GM19328 (cell line): ENCODE measurements at regions not wholly inside any gene's neighbourhood (a gene's known extent, or its start where the extent isn't known, plus 50 kb on each side); places are given as distances from the start of the nearest gene placed in this dataset.

Source experiments
- ATAC-seq: cut with Tn5 transposase; IDR thresholded peaks from one replicate; pipeline ENCODE4 v1.9.1; 2021; ENCODE audit warnings: mild to moderate bottlenecking, moderate library complexity; ENCODE audit not compliant: unreplicated experiment

- no peak for ATAC-seq
These were observed 212.5 kb downstream of the CSNK2A3 start for GRCh38 chr11:11140510-11140909.

DNA sequence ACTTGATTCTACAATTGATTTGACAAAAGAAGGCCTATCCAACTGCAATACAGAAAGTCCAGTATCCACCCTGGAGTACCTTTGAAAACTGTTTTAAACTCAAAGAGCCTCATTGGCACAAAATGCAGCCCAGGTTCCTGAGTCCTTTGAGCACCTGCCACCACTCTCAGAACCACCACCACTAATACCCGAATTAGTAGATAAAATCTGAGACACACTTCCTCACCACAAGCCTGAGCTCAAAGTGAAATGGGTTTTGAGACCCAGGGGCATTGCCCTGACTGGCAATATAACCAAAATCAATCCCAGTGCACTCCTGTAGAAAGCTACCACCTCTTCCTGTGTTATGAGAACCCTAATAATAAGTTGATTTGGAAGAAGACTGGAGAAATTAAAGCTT lies 215.7 kb downstream of the CSNK2A3 start:
- ATAC-seq, result no peak

DNA sequence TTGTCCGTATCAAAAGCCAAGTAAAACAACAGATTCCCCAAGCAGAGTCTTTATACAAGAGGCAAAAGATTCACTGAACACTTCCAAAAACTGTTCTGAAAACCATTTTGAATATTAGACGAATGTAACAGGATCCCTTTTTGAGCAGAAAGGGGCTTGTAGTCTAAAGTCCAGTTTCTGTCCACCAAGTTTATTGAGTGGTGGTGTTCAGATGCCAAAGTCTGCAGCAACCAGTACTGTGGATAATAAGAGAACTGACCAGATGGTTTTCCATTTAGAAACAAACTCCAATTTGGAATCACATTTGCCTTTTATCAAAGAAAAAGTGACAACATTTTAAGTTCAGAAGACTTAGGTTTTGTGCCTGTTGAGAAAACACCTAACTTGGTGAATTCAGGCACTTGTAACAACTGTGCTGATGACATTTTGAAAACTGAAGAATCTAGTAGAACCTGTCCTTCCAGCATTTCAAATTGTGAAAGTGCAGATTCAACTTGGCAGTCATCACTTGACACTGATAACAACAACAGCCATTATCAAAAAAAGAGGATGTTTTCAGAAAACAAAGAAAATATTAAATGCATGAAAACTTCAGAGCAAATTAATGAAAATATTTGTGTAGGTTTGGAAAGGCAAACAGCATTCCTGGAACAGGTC lies 217.1 kb downstream of the CSNK2A3 start:
- ATAC-seq, result no peak

DNA sequence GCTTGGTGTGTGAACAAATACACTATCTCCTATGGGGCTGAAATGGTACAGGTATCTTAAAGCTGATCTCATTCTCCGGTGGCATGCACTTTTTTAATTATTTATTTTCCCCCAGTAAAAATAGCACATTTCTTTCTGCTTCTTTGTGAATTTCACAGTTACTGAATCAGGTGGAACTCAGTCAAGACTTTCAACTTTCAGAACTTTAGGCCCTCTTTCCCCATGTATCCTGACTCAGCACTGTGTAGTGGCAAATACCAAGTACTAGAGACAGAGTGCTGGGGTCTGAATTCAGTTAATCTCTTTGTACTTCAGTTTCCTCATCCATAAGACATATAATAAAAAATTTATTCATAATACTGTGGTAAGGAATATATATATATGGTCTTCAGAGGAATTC lies 223.9 kb downstream of the CSNK2A3 start:
- ATAC-seq, result no peak

GRCh38 chr11:11125618-11126017 lies 227.4 kb downstream of the CSNK2A3 start:
- no peak for ATAC-seq

GRCh38 chr11:11122749-11123148 lies 230.3 kb downstream of the CSNK2A3 start:
- ATAC-seq, result no peak

DNA sequence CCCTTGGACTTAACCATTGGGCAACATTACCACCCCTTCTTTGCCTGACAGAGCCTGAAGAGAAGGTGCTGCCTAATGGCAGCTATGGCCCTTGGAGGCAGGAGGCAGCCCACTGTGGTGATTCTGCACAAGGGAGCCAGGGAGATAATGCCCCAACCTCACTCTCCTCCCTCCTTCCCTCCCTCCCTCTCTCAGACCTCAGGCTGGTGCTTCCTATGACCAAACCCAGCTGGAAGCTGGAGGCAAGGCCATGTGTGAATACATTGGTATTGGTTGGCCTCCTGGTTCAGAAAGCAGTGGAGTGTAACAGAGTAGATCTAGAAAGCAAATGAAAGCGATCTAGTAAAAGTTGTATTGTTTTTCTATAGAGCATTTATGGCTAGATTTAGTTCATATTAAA lies 233.1 kb downstream of the CSNK2A3 start:
- no peak for ATAC-seq

- ATAC-seq, result no peak
These were observed 235.3 kb downstream of the CSNK2A3 start for GRCh38 chr11:11117730-11118129.

GRCh38 chr11:11115475-11115874 lies 237.6 kb downstream of the CSNK2A3 start:
- ATAC-seq, result no peak

DNA sequence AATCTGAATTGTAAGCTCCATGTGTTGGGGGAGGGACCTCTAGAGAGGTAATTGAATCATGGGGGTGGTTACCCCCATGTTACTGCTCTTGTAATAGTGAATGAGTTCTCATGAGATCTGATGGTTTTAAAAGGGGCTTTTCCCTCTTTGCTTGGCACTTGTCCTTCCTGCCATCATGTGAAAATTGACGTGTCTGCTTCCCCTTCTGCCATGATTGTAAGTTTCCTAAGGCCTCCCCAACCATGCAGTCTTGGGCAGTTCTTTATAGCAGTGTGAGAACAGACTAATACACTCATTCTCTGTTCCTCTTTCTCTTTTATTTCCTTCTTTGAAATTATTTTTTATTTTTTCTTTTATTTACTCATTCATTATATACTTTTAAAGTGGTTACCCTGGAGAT lies 239.4 kb downstream of the CSNK2A3 start:
- ATAC-seq, result no peak

GRCh38 chr11:11108026-11108425 lies 245.0 kb downstream of the CSNK2A3 start:
- ATAC-seq, result no peak

DNA sequence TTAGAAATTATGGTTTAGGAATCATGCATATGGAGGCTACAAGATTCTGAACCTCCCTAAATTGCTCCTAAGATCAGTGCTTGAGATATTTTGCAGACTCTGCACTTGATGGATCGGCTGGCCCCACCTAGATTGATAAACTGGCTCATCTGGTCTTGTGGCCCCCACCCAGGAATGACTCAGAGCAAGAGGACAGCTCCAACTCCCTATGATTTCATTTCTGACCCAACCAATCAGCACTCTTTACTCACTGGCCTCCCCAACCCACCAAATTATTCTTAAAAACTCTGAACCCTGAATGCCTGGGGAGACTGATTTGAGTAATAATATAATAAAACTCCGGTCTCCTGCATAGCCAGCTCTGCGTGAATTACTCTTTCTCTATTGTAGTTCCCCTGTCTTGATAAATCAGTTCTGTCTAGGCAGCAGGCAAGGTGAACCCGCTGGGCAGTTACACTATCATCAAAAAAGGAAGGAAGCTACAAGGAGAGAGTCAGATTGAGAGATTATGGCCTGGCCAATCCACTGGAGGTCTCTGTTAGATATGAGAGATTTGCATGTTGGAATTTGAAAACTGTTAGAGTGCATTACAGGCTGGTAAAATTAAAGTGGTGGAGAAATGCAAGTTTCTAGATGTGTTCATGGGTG lies 245.8 kb downstream of the CSNK2A3 start:
- no peak for ATAC-seq

DNA sequence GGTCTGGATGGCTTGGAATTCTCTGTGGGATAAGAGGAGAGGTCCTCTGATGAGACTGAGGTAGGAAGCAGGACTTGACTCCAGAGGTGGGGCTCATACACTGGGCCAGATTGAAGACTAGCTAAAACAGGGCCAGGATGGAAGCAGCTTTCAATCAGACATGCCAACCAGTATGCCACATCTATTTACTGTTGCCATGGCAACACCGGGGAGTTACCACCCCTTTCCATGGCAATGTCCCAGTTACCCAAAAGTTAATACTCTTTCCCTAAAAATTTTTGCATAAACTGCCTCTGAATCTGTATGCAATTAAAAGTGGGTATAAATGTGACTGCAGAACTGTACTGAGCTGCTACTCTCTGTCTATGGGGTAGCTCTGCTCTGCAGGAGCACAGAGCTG lies 247.5 kb upstream of the ZBED5 start:
- ATAC-seq, result no peak

DNA sequence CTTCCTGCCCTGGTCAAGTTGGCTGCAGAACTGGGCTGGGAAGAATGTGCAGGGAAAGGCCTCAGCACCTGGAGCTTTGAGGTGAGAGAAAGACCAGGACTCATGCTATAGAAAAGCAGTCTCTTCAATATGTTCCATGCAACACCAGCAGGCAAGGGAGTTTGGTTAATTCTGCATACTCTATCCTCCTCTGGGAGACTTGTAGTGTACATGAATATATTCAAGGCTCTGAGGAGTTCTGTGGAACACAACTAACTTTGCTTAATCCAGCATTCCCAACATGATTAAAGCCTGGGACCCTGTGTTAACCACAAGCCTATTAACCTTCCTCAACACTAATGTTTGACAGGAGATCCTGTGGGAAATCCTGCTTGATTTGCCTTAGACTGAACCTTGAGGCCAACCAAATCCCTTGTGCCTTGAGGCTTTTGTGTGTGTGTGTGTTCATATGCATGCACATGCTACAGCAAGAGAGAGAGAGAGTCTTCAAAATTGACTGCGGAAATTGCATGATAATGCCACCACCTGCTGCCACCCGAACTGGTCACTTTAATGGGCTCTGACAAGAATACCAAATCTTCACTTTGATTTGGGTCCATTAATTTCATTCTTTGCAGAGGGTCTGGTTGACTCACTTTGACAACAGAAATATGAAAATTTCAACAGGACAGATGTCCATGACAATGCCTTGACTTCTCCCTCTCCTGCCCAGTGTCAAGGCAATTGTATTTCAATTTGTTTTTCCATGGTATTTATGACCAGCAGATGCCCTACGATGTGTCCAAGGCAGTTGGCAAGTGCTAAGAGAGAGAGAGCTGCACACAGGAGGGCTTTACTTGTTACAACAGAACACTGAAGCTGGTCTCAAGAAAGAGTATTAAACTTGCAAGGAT lies 238.2 kb upstream of the ZBED5 start:
- ATAC-seq, result no peak

- no peak for ATAC-seq
These were observed 232.6 kb upstream of the ZBED5 start for GRCh38 chr11:11090495-11090894.

DNA sequence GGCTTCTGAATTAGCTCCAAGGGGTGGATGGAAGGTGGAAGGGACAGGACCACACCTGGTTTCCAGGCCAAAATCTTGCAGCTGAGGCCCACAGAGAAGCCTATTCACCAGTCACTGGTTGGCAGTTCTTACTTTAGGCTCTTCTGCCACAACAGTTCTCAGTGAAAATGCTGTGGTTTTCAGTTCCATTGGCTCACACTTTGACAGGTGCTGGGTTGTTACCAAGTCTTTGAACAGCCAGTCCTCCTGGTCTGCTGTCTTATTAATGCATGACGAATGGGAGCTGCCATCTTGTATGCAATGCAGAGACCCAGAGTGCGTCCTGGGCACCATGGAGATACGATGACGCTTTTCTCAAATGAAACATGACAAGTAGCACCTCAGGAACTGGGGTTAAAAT lies 232.0 kb upstream of the ZBED5 start:
- ATAC-seq, result no peak

GRCh38 chr11:11086979-11087378 lies 229.1 kb upstream of the ZBED5 start:
- no peak for ATAC-seq

- no peak for ATAC-seq
These were observed 227.7 kb upstream of the ZBED5 start for GRCh38 chr11:11085580-11085979.

DNA sequence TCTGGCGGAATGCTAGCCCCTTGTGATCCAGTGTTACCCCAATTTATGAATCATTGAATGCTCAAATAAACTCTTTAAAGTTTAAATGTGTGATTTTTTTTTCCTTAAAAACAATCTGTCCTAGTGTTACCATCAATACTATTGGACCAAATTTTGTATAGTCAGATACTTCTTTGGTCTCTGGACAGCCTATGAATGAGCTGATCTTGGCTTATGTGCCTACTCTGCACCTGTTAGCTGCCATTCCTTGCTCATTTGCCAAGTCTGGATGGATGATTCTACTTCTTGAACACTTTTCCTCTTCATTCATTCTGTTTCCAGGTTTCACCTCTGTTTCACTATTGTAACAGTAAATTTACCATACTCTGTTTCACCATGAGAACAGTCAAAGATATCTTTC lies 226.5 kb upstream of the ZBED5 start:
- ATAC-seq, result no peak

DNA sequence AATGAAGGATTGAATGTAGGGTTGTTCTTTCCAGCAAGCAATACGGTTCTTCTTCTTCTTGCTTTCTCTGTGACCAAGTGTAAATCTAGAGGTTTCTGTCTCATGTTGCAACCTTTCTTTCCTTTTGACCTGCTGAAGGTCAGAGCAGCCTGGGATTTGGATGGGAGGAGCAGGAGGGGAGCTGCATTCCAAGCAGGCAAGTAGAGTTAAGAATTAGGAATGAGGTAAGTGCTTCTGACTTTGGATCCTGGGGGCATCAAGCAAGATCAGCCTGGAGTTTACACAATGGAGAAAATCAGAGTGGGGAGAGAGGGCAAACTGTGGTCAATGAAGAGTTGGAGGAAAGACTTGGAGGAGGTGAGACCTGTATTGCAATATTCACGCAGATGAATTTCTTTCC lies 225.6 kb upstream of the ZBED5 start:
- ATAC-seq, result no peak

DNA sequence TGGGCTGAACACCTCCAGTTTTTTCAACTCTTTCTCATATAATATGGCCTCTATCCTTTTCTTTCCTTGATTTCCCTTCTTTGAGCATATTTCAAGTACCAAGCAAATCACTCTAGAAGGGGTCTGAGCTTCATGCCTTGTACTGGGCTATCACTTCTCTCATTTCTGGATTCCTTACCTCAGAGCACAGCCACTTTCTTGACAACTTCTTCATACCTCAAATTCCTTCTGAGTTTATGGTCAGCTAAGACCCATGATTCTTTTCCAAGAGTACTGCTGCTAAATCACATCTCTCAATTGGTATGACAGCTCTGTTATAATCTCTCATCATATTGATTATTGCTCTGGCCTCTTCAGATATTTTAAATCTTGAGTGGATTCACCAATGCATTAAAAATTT lies 224.8 kb upstream of the ZBED5 start:
- no peak for ATAC-seq

DNA sequence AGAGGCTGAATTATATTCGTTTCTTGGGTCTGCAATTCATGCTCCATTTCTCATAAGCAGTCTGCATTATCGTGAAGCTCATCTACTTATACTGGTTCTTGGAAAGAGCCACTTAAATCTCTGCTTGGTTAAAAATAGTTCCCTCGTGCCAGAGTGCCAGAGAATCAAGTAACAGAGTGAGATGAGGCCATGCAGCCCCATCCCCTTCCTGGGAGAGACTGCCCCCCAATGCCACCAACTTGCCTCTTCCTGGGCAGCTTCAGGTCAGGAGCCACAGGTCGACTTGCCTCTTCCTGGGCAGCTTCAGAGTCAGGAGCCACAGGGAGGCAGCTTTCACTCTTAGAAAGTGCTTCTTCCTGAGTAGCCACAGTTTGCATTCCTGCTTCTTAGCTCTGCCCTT lies 223.9 kb upstream of the ZBED5 start:
- ATAC-seq, result no peak
